GM21367 (cell line): ENCODE measurements at regions not wholly inside any gene's neighbourhood (a gene's known extent, or its start where the extent isn't known, plus 50 kb on each side); places are given as distances from the start of the nearest gene placed in this dataset.
"Not testable (repeated sequence)": the region's sequence is repeated elsewhere in the genome, so short reads cannot be mapped to it uniquely, and the experiment has no call there.

Source experiments
- ATAC-seq: cut with Tn5 transposase; IDR thresholded peaks from one replicate; pipeline ENCODE4 v1.9.1; 2021; ENCODE audit not compliant: unreplicated experiment

- no peak for ATAC-seq
These were observed 245.5 kb upstream of the TCERG1L start for GRCh38 chr10:131556897-131557495.

- not testable (repeated sequence) for ATAC-seq
These were observed 246.4 kb upstream of the TCERG1L start for GRCh38 chr10:131557956-131558355.

GRCh38 chr10:131559450-131559911 is 248.0 kb upstream of the TCERG1L start:
- no peak for ATAC-seq

GRCh38 chr10:131560166-131560565 is 248.6 kb upstream of the TCERG1L start:
- no peak for ATAC-seq

- ATAC-seq = no peak
These were observed 249.3 kb upstream of the TCERG1L start for GRCh38 chr10:131560706-131561355.

GRCh38 chr10:131561897-131562296 is 250.4 kb upstream of the TCERG1L start:
- no peak for ATAC-seq

GRCh38 chr10:131563411-131563810 is 251.9 kb upstream of the TCERG1L start:
- ATAC-seq = no peak

- ATAC-seq = no peak
These were observed 256.0 kb upstream of the TCERG1L start for GRCh38 chr10:131567279-131568162.

GRCh38 chr10:131568866-131569265 is 257.3 kb upstream of the TCERG1L start:
- ATAC-seq = no peak

- ATAC-seq = no peak
These were observed 258.6 kb upstream of the TCERG1L start for GRCh38 chr10:131569851-131570715.

- no peak for ATAC-seq
These were observed 259.3 kb upstream of the TCERG1L start for GRCh38 chr10:131570716-131571307.

- no peak for ATAC-seq
These were observed 259.8 kb upstream of the TCERG1L start for GRCh38 chr10:131571346-131571745.

GRCh38 chr10:131571865-131572264 is 260.3 kb upstream of the TCERG1L start:
- no peak for ATAC-seq

GRCh38 chr10:131573256-131573655 is 261.7 kb upstream of the TCERG1L start:
- no peak for ATAC-seq

GRCh38 chr10:131573707-131574106 is 262.2 kb upstream of the TCERG1L start:
- ATAC-seq = no peak

GRCh38 chr10:131574363-131574706 is 262.8 kb upstream of the TCERG1L start:
- ATAC-seq = no peak

GRCh38 chr10:131574707-131575430 is 263.3 kb upstream of the TCERG1L start:
- no peak for ATAC-seq

GRCh38 chr10:131575877-131576276 is 264.4 kb upstream of the TCERG1L start:
- ATAC-seq = no peak

GRCh38 chr10:131576341-131577177 is 265.0 kb upstream of the TCERG1L start:
- no peak for ATAC-seq
